HepG2 (cell line): ENCODE measurements at regions not wholly inside any gene's neighbourhood (a gene's known extent, or its start where the extent isn't known, plus 50 kb on each side); places are given as distances from the start of the nearest gene placed in this dataset.

ENCODE experiments used
- ATAC-seq: fragments of 200-7000 bp; cut with Tn5 transposase; 3 replicates; pipeline ENCODE4 v1.9.1; 2020; ENCODE audit warnings: mild to moderate bottlenecking, moderate library complexity
- BruUV-seq: library from RNA; stranded (reverse); fragments of 400-500 nt; replicated peaks from 2 replicates; lab custom pipeline; 2021; lab: Mats Ljungman, UMichigan
- CTCF ChIA-PET: fragments of 300-600 bp; formaldehyde crosslinking; extraction: SDS; loops from one replicate; lab custom pipeline; 2021; ENCODE audit warnings: low total read pairs, inconsistent platforms, low intra/inter-chr PET ratio; lab: Yijun Ruan, JAX
- POLR2A ChIA-PET: fragments of 350-600 bp; sonication (Branson Sonifier 250); formaldehyde crosslinking; loops from one replicate; lab custom pipeline; 2020; ENCODE audit warnings: antibody characterized with exemption, inconsistent platforms; lab: Yijun Ruan, JAX
- DNase-seq: peaks from one replicate; pipeline ENCODE4 v3.0.0-alpha.2; 2015; ENCODE audit warnings: low spot score
- FAIRE-seq: peaks from 3 replicates; lab custom pipeline; 2011; peaks lifted over from hg19 to GRCh38; lab: Jason Lieb, UNC
- H2AFZ ChIP-seq: one replicate; pipeline ENCODE4 v1.6.1; 2011; ENCODE audit warnings: low read length, inconsistent platforms
- H3K27ac ChIP-seq: fragments of 300-600 bp; 3 replicates; pipeline ENCODE4 v1.8.0; 2011; ENCODE audit warnings: mixed run types, mild to moderate bottlenecking, mixed read lengths, low read length, inconsistent platforms; ENCODE audit not compliant: insufficient read depth; ENCODE audit errors: extremely low read length
- H3K27me3 ChIP-seq, 2 experiments: fragments of 200-600 bp in 1 of 2; 2 replicates in 1 of 2; 3 replicates in 1 of 2; pipeline versions ENCODE4 v1.6.0 to v1.8.0; 2011; ENCODE audit warnings: low read length in 2 of 2, mild to moderate bottlenecking in 2 of 2, moderate library complexity in 2 of 2, inconsistent platforms in 1 of 2; ENCODE audit not compliant: insufficient read depth in 2 of 2, control insufficient read depth in 1 of 2
- H3K36me3 ChIP-seq, 2 experiments: fragments of 200-600 bp in 1 of 2; replicated peaks in 1 of 2; 2 replicates in 1 of 2; 3 replicates in 1 of 2; pipeline versions ENCODE4 v1.5.1 to v1.8.0; 2011; ENCODE audit warnings: low read length in 2 of 2, inconsistent platforms in 1 of 2; ENCODE audit not compliant: insufficient read depth in 2 of 2, control insufficient read depth in 1 of 2
- H3K4me1 ChIP-seq: 2 replicates; pipeline ENCODE4 v1.5.1; 2012; ENCODE audit warnings: low read length, inconsistent platforms; ENCODE audit not compliant: insufficient read depth
- H3K4me2 ChIP-seq: 2 replicates; pipeline ENCODE4 v1.6.0; 2011; ENCODE audit warnings: low read depth, low read length, inconsistent platforms
- H3K4me3 ChIP-seq, 3 experiments: fragments of 200-600 bp in 1 of 3; sonication (generic), shearing (Covaris generic) in 1 of 3; replicated peaks in 1 of 3; 2 replicates each; pipeline ENCODE4 v1.5.1; 2011 to 2016; ENCODE audit warnings: low read length in 3 of 3, inconsistent platforms in 2 of 3, low read depth in 2 of 3, mild to moderate bottlenecking in 2 of 3, control low read depth in 1 of 3, mixed read lengths in 1 of 3; ENCODE audit not compliant: insufficient read depth in 1 of 3
- H3K79me2 ChIP-seq: one replicate; pipeline ENCODE4 v1.6.1; 2011; ENCODE audit warnings: low read length, inconsistent platforms; ENCODE audit not compliant: insufficient read depth
- H3K9ac ChIP-seq: 2 replicates; pipeline ENCODE4 v1.6.0; 2011; ENCODE audit warnings: mild to moderate bottlenecking, low read depth, low read length, inconsistent platforms; ENCODE audit not compliant: insufficient read depth
- H3K9me3 ChIP-seq: 2 replicates; pipeline ENCODE4 v1.5.1; 2012; ENCODE audit warnings: mild to moderate bottlenecking, low read length
- H4K20me1 ChIP-seq: 2 replicates; pipeline ENCODE4 v1.6.0; 2011; ENCODE audit warnings: inconsistent platforms, mild to moderate bottlenecking, low read length, moderate library complexity; ENCODE audit not compliant: insufficient read depth
- DBP ChIP-seq: sonication (generic); formaldehyde crosslinking; IDR thresholded peaks from 2 replicates; pipeline ENCODE4 v1.4.0; 2020; ENCODE audit warnings: missing genetic modification reagents; ENCODE audit errors: not compliant biosample characterization
- FOSL1 ChIP-seq: sonication (generic); formaldehyde crosslinking; IDR thresholded peaks from 2 replicates; pipeline ENCODE4 v1.9.0; 2021; ENCODE audit warnings: missing genetic modification reagents, borderline replicate concordance
- KDM3A ChIP-seq: IDR thresholded peaks from 2 replicates; pipeline ENCODE4 v1.6.1; 2018; ENCODE audit warnings: low read depth, missing compliant biosample characterization
- MED13 ChIP-seq: sonication (generic); formaldehyde crosslinking; IDR thresholded peaks from 2 replicates; pipeline ENCODE4 v1.5.0; 2020; ENCODE audit warnings: missing genetic modification reagents
- MLX ChIP-seq: IDR thresholded peaks from 2 replicates; pipeline ENCODE4 v1.6.1; 2016
- PATZ1 ChIP-seq: sonication (generic); formaldehyde crosslinking; IDR thresholded peaks from 2 replicates; pipeline ENCODE4 v1.4.0; 2020; ENCODE audit warnings: missing genetic modification reagents
- PHF20 ChIP-seq: sonication (generic); formaldehyde crosslinking; IDR thresholded peaks from 2 replicates; pipeline ENCODE4 v1.5.0; 2020; ENCODE audit warnings: mild to moderate bottlenecking, missing genetic modification reagents
- ZBTB43 ChIP-seq: sonication (generic); formaldehyde crosslinking; conservative IDR thresholded peaks from 2 replicates; pipeline ENCODE4 v1.4.0; 2020; ENCODE audit warnings: missing genetic modification reagents
- ZBTB7A ChIP-seq: sonication (generic); formaldehyde crosslinking; IDR thresholded peaks from 2 replicates; pipeline ENCODE4 v1.8.0; 2022; ENCODE audit warnings: mild to moderate bottlenecking, missing genetic modification reagents
- ZFP36L1 ChIP-seq: sonication (generic); formaldehyde crosslinking; IDR thresholded peaks from 2 replicates; pipeline ENCODE4 v1.8.0; 2022; ENCODE audit warnings: mild to moderate bottlenecking, missing genetic modification reagents, moderate library complexity
- ZFP90 ChIP-seq: sonication (generic); formaldehyde crosslinking; IDR thresholded peaks from 2 replicates; pipeline ENCODE4 v1.8.0; 2022; ENCODE audit warnings: missing genetic modification reagents, mild to moderate bottlenecking, inconsistent platforms, borderline replicate concordance
- ZNF225 ChIP-seq: sonication (generic); formaldehyde crosslinking; IDR thresholded peaks from 2 replicates; pipeline ENCODE4 v1.4.0; 2020; ENCODE audit warnings: mild to moderate bottlenecking, missing genetic modification reagents
- ZNF274 ChIP-seq: sonication (generic); formaldehyde crosslinking; IDR thresholded peaks from 2 replicates; pipeline ENCODE4 v1.5.1; 2020; ENCODE audit warnings: mild to moderate bottlenecking, missing genetic modification reagents
- ZNF317 ChIP-seq: sonication (generic); formaldehyde crosslinking; IDR thresholded peaks from 2 replicates; pipeline ENCODE4 v1.5.0; 2020; ENCODE audit warnings: mild to moderate bottlenecking, missing genetic modification reagents
- ZNF367 ChIP-seq: sonication (generic); formaldehyde crosslinking; IDR thresholded peaks from 2 replicates; pipeline ENCODE4 v1.4.0; 2020; ENCODE audit warnings: missing genetic modification reagents, borderline replicate concordance
- WGBS: methylation state at CpG from one replicate; pipeline ENCODE4 v1.1.6; 2017; ENCODE audit warnings: low lambda C conversion rate; 5-methylcytosine and 5-hydroxymethylcytosine counted together
- in situ Hi-C: cut with HindIII; loops from 2 replicates; pipeline ENCODE4 v1.10.0; 2017; ENCODE audit warnings: low pct_unique_long_range_greater_than_20kb; ENCODE audit not compliant: extremely low pct_ligation_motif_present
- intact Hi-C: fragments of 100-400 bp; cut with micrococcal nuclease; formaldehyde crosslinking; loops from one replicate; pipeline ENCODE4 v1.10.0; 2022; ENCODE audit not compliant: unreplicated experiment

GRCh38 chr2:37738266-37738885 is 66.9 kb upstream of the CDC42EP3 start:
- no peak for ATAC-seq
- in situ Hi-C loops: no loop called here
- H3K4me2 ChIP-seq: no peak overlapping the region
- DNase-seq: no peak
- WGBS: 8% methylated on average over 5 of the region's 5 CpGs
- TF ChIP-seq KDM3A (CRISPR knock-in tag): no peak
- TF ChIP-seq ZFP36L1 (CRISPR knock-in tag): no peak
- no peak for TF ChIP-seq ZBTB43 (CRISPR knock-in tag)
- TF ChIP-seq ZNF274 (CRISPR knock-in tag): no peak
- no peak for TF ChIP-seq ZFP90 (CRISPR knock-in tag)
- no peak for TF ChIP-seq FOSL1 (CRISPR knock-in tag)
- TF ChIP-seq ZNF367: no peak
- TF ChIP-seq MLX (CRISPR knock-in tag): no peak
- TF ChIP-seq ZNF225 (CRISPR knock-in tag): no peak
- no peak for TF ChIP-seq ZNF317 (CRISPR knock-in tag)
- TF ChIP-seq PATZ1: no peak
- no peak for TF ChIP-seq PHF20 (CRISPR knock-in tag)
- TF ChIP-seq DBP: no peak
- TF ChIP-seq MED13 (CRISPR knock-in tag): no peak
- no peak for TF ChIP-seq ZBTB7A
- POLR2A ChIA-PET: no interaction called here
- H3K27ac ChIP-seq: no peak overlapping the region
- no TSS peak for BruUV-seq
- H3K79me2 ChIP-seq: no peaks in the 10 kb centered on the region
- H3K4me1 ChIP-seq: no peaks in the 10 kb centered on the region
- no peaks in the 10 kb centered on the region for H3K36me3 ChIP-seq
- no peak overlapping the region for H3K9ac ChIP-seq
- no peaks in the 10 kb centered on the region; a peak in 1 of 5 replicates for H3K27me3 ChIP-seq
- H3K9me3 ChIP-seq: no peaks in the 10 kb centered on the region
- H4K20me1 ChIP-seq: no peaks in the 10 kb centered on the region
- H2AFZ ChIP-seq: no peak overlapping the region
- CTCF ChIA-PET: no interaction called here
- intact Hi-C loops: no loop called here
- no peak overlapping the region for H3K4me3 ChIP-seq
- no peak for FAIRE-seq
